Activated CD4-positive, alpha-beta T cell treated with anti-CD3 and anti-CD28 coated beads for 36 hours (primary cell): ENCODE measurements at regions not wholly inside any gene's neighbourhood (a gene's known extent, or its start where the extent isn't known, plus 50 kb on each side); places are given as distances from the start of the nearest gene placed in this dataset.

Source experiments
- ATAC-seq: fragments of 200-7000 bp; cut with Tn5 transposase; one replicate; pipeline ENCODE4 v1.10.0; 2021; ENCODE audit warnings: mild to moderate bottlenecking, moderate library complexity
- CTCF ChIA-PET: fragments of 350-600 bp; sonication (Branson Sonifier 250); formaldehyde crosslinking; loops from one replicate; lab custom pipeline; 2021; ENCODE audit warnings: antibody characterized with exemption; lab: Charles Lee
- POLR2A ChIA-PET: fragments of 350-600 bp; sonication (Branson Sonifier 250); formaldehyde crosslinking; loops from one replicate; lab custom pipeline; 2021; ENCODE audit warnings: antibody characterized with exemption, inconsistent platforms; lab: Charles Lee
- DNase-seq: peaks from one replicate; pipeline ENCODE4 v3.0.0-alpha.2; 2020
- H3K27ac Mint-ChIP-seq: one replicate; pipeline ENCODE4 v1.8.0; 2021; ENCODE audit warnings: mixed read lengths
- H3K27me3 Mint-ChIP-seq: one replicate; pipeline ENCODE4 v1.8.0; 2021; ENCODE audit warnings: mixed read lengths
- H3K36me3 Mint-ChIP-seq: one replicate; pipeline ENCODE4 v1.8.0; 2021; ENCODE audit warnings: low read depth, mixed read lengths
- H3K4me1 Mint-ChIP-seq: one replicate; pipeline ENCODE4 v1.8.0; 2021; ENCODE audit warnings: mixed read lengths
- H3K4me3 Mint-ChIP-seq: one replicate; pipeline ENCODE4 v1.8.0; 2021; ENCODE audit warnings: mild to moderate bottlenecking, moderate library complexity, mixed read lengths
- H3K9me3 Mint-ChIP-seq: one replicate; pipeline ENCODE4 v1.8.0; 2021; ENCODE audit warnings: low read depth, mixed read lengths
- intact Hi-C, 2 experiments: fragments of 100-400 bp; cut with DNase I in 1 of 2; cut with micrococcal nuclease in 1 of 2; formaldehyde crosslinking; loops; one replicate each; pipeline versions ENCODE4 v1.14.2 to v1.15.1; 2022 to 2024; cut with DNase I, micrococcal nuclease

DNA sequence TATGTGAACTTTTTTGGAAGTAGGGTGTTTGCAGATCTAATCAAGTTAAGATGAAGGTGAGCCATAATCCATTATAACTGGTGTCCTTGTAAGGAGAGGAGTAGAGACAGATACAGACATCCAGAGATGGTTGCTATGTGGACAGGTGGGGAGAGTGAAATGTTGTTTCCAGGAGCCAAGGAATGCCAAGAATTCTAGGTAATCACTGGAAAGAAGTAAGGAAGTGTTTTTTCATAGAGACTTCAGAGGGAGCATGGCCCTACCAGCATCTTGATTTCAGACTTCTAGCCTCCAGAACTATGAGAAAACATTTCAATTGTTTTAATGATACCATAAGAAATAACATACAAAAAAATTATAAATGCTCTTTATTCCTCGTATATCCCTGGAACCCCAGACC is 320.5 kb upstream of the ANO3 start:
- H3K27me3 Mint-ChIP-seq = no peaks in the 10 kb centered on the region
- ATAC-seq = no peak
- ChIA-PET POLR2A (no interaction called here), CTCF (no interaction called here)
- H3K36me3 Mint-ChIP-seq = no peaks in the 10 kb centered on the region
- H3K4me1 Mint-ChIP-seq = no peaks in the 10 kb centered on the region
- intact Hi-C loops = no loop called here
- peaks cover 4% of the 10 kb centered on the region for H3K9me3 Mint-ChIP-seq
- H3K27ac Mint-ChIP-seq = no peak overlapping the region
- DNase-seq = no peak
- H3K4me3 Mint-ChIP-seq = no peak overlapping the region

- Mint-ChIP-seq H3K27me3 (no peaks in the 10 kb centered on the region), H3K9me3 (peaks cover 4% of the 10 kb centered on the region), H3K27ac (no peak overlapping the region), H3K4me3 (no peak overlapping the region), H3K36me3 (no peaks in the 10 kb centered on the region), H3K4me1 (no peaks in the 10 kb centered on the region)
- DNase-seq (no peak), ATAC-seq (no peak)
- intact Hi-C loops = no loop called here
- ChIA-PET CTCF (no interaction called here), POLR2A (no interaction called here)
Observed at GRCh38 chr11:26014456-26015115, 317.3 kb upstream of the ANO3 start.

- ATAC-seq = no peak
Observed at GRCh38 chr11:26017322-26017860, 314.5 kb upstream of the ANO3 start.

GRCh38 chr11:26017903-26018302 is 314.0 kb upstream of the ANO3 start:
- Mint-ChIP-seq H3K9me3 (peaks cover 4% of the 10 kb centered on the region), H3K27ac (no peak overlapping the region), H3K4me3 (no peak overlapping the region), H3K4me1 (no peaks in the 10 kb centered on the region), H3K36me3 (no peaks in the 10 kb centered on the region), H3K27me3 (no peaks in the 10 kb centered on the region)
- DNase-seq = no peak
- CTCF ChIA-PET = no interaction called here
- ATAC-seq = no peak
- POLR2A ChIA-PET = no interaction called here
- intact Hi-C loops = no loop called here

More at GRCh38 chr11:26017322-26017860, 314.5 kb upstream of the ANO3 start:
- intact Hi-C loops = no loop called here
- ChIA-PET POLR2A (no interaction called here), CTCF (no interaction called here)
- Mint-ChIP-seq H3K4me3 (no peak overlapping the region), H3K27me3 (no peaks in the 10 kb centered on the region), H3K36me3 (no peaks in the 10 kb centered on the region), H3K27ac (no peak overlapping the region), H3K4me1 (no peaks in the 10 kb centered on the region), H3K9me3 (peaks cover 4% of the 10 kb centered on the region)
- no peak for DNase-seq

GRCh38 chr11:26018336-26018735 is 313.6 kb upstream of the ANO3 start:
- Mint-ChIP-seq H3K27me3 (no peaks in the 10 kb centered on the region), H3K9me3 (peaks cover 4% of the 10 kb centered on the region), H3K4me3 (no peak overlapping the region), H3K36me3 (no peaks in the 10 kb centered on the region), H3K27ac (no peak overlapping the region), H3K4me1 (no peaks in the 10 kb centered on the region)
- ChIA-PET POLR2A (no interaction called here), CTCF (no interaction called here)
- intact Hi-C loops = no loop called here
- ATAC-seq = no peak
- DNase-seq = no peak

DNA sequence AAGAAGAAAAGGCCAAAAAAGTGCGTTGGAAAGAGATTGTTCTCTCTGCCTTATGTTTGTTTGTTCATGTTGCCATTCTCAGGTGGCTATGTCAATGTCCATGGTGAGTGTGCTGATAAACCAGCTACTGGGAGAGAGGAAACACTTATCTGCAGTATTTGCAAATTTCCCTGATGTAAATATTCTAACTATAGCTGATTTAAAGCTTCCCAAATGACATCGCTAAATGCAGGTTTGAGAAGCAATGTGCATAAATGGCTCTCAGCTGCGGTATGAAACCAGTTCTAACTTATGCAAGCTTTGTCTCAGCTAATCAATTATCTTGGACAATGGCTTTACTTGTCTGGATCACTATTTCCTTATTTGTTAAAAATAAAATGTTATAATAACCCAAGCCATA is 312.5 kb upstream of the ANO3 start:
- no peak overlapping the region for H3K27ac Mint-ChIP-seq

GRCh38 chr11:26021017-26021416 is 310.9 kb upstream of the ANO3 start:
- Mint-ChIP-seq H3K36me3 (no peaks in the 10 kb centered on the region), H3K27me3 (no peaks in the 10 kb centered on the region), H3K27ac (no peak overlapping the region), H3K4me3 (no peak overlapping the region), H3K9me3 (no peaks in the 10 kb centered on the region), H3K4me1 (no peaks in the 10 kb centered on the region)
- intact Hi-C loops = no loop called here
- ATAC-seq = no peak
- ChIA-PET POLR2A (no interaction called here), CTCF (no interaction called here)
- no peak for DNase-seq

More for the DNA sequence above, 312.5 kb upstream of the ANO3 start:
- Mint-ChIP-seq H3K36me3 (no peaks in the 10 kb centered on the region), H3K9me3 (peaks cover 4% of the 10 kb centered on the region), H3K4me3 (no peak overlapping the region), H3K4me1 (no peaks in the 10 kb centered on the region), H3K27me3 (no peaks in the 10 kb centered on the region)
- intact Hi-C loops = no loop called here
- no peak for DNase-seq
- ChIA-PET CTCF (no interaction called here), POLR2A (no interaction called here)
- ATAC-seq = no peak

- peaks cover 2% of the 10 kb centered on the region for H3K9me3 Mint-ChIP-seq
- H3K4me3 Mint-ChIP-seq = no peak overlapping the region
- DNase-seq = no peak
- no peaks in the 10 kb centered on the region for H3K4me1 Mint-ChIP-seq
- H3K36me3 Mint-ChIP-seq = no peaks in the 10 kb centered on the region
- no peak overlapping the region for H3K27ac Mint-ChIP-seq
- no peak for ATAC-seq
- ChIA-PET POLR2A (no interaction called here), CTCF (no interaction called here)
- no peaks in the 10 kb centered on the region for H3K27me3 Mint-ChIP-seq
- intact Hi-C loops = no loop called here
Observed at GRCh38 chr11:26023057-26023456, 308.9 kb upstream of the ANO3 start.

GRCh38 chr11:26025676-26026075 is 306.3 kb upstream of the ANO3 start:
- Mint-ChIP-seq H3K27me3 (no peaks in the 10 kb centered on the region), H3K4me3 (no peak overlapping the region), H3K27ac (no peak overlapping the region), H3K4me1 (no peaks in the 10 kb centered on the region), H3K9me3 (peaks cover 5% of the 10 kb centered on the region), H3K36me3 (no peaks in the 10 kb centered on the region)
- ATAC-seq (no peak), DNase-seq (no peak)
- intact Hi-C loops = no loop called here
- POLR2A ChIA-PET = no interaction called here
- CTCF ChIA-PET = no interaction called here

DNA sequence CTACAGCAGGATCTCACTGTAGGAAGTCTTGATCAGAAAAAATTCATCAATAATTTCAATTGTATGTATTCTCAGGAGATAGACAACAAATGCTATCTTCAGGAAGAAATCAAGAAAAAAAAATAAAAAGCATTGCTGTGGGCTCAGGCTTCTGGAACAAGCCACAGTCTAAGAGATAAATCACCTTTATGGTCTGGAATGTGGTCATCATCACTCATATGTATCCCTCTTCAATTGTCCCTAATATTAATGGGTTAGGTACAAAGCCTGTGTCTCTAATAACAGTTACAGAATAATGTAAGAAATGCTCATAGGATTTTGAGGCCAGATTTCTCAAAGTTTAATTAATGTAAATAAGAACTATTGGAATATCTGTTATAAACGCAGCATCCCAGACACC is 305.9 kb upstream of the ANO3 start:
- H3K9me3 Mint-ChIP-seq = peaks cover 5% of the 10 kb centered on the region
- no peak overlapping the region for H3K4me3 Mint-ChIP-seq
- no peaks in the 10 kb centered on the region for H3K27me3 Mint-ChIP-seq
- DNase-seq (no peak), ATAC-seq (no peak)
- H3K4me1 Mint-ChIP-seq = no peaks in the 10 kb centered on the region
- POLR2A ChIA-PET = no interaction called here
- H3K27ac Mint-ChIP-seq = no peak overlapping the region
- H3K36me3 Mint-ChIP-seq = no peaks in the 10 kb centered on the region
- CTCF ChIA-PET = no interaction called here
- intact Hi-C loops = no loop called here

DNA sequence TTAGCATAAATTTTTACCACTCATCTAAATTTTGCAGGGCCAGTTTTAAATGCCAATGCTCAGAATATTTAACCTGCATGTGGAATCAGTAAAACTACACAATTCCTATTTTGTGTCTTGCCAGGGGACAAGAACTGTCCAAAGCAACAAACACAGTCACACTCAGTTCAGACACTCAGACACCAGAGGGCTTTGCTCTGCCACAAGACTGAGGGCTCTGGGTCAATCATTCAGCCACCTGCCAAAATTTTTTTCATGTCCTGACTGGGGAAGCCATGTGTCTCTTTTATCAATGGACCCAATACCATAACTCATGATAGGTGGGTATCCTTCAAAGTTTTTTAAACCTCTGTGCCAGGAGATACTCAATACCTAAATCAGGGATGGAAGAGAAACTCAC is 304.0 kb upstream of the ANO3 start:
- ChIA-PET POLR2A (no interaction called here), CTCF (no interaction called here)
- Mint-ChIP-seq H3K27ac (no peak overlapping the region), H3K9me3 (peaks cover 5% of the 10 kb centered on the region), H3K4me3 (no peak overlapping the region), H3K36me3 (no peaks in the 10 kb centered on the region), H3K27me3 (no peaks in the 10 kb centered on the region), H3K4me1 (no peaks in the 10 kb centered on the region)
- ATAC-seq (no peak), DNase-seq (no peak)
- intact Hi-C loops = no loop called here

DNA sequence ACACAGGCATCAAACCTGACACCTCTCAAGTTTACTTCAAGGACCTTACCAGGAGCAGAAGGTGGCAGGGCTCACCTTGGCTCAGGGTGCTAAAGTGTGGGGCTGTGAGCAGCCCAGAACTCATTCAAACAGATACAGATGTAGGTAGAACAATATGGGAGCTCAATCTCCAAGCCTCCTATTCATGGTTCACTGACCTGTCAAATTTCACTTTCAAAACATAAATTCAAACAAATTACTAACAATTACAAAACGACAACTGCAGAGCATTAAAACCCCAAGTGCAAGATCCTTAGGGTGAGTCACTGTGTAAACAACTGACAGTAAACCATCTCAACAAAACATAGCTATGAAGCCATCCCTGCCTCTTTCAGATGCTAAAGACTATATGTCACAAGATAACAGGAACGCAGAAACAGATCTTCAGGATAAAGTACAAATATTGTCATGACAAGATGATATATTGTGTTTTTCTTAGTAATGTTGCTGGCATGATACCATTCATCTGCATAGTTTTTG is 303.5 kb upstream of the ANO3 start:
- no peak for ATAC-seq
- H3K4me1 Mint-ChIP-seq = no peaks in the 10 kb centered on the region
- no peak overlapping the region for H3K27ac Mint-ChIP-seq
- POLR2A ChIA-PET = no interaction called here
- H3K9me3 Mint-ChIP-seq = peaks cover 5% of the 10 kb centered on the region
- no peak for DNase-seq
- no peak overlapping the region for H3K4me3 Mint-ChIP-seq
- CTCF ChIA-PET = no interaction called here
- H3K27me3 Mint-ChIP-seq = no peaks in the 10 kb centered on the region
- intact Hi-C loops = no loop called here
- no peaks in the 10 kb centered on the region for H3K36me3 Mint-ChIP-seq
